ENCODE measurements at regions not wholly inside any gene's neighbourhood (a gene's known extent, or its start where the extent isn't known, plus 50 kb on each side); places are given as distances from the start of the nearest gene placed in this dataset.
A peak's percentile ranks its signal among the peaks of the same experiment; 100 is the strongest.

DNA sequence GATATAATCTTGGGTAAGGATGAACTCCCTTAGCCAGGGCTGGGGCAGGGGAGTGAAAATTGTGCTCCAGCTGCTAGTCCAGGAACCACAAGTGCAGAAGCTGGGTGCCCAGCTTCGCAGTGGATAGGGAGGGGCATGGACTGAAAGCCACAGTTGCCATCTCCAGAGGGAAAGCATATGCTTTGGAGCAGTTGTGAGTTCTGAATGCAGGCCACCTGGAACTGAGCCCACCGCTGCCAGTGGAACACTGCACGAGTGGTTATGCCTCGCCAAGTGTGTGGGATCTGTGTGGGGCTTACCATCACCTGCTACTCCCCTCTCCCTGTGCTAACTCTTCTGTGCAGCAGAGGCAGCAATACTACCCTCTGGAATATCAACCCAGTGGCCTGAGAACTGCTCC, 158.4 kb upstream of the DPT start:
- no peak overlapping the region for H3K4me3 ChIP-seq
- H3K9me3 ChIP-seq = no peaks in the 10 kb centered on the region
- ATAC-seq = no peak
- DNase-seq = no peak
- TF ChIP-seq, protein P1, sequence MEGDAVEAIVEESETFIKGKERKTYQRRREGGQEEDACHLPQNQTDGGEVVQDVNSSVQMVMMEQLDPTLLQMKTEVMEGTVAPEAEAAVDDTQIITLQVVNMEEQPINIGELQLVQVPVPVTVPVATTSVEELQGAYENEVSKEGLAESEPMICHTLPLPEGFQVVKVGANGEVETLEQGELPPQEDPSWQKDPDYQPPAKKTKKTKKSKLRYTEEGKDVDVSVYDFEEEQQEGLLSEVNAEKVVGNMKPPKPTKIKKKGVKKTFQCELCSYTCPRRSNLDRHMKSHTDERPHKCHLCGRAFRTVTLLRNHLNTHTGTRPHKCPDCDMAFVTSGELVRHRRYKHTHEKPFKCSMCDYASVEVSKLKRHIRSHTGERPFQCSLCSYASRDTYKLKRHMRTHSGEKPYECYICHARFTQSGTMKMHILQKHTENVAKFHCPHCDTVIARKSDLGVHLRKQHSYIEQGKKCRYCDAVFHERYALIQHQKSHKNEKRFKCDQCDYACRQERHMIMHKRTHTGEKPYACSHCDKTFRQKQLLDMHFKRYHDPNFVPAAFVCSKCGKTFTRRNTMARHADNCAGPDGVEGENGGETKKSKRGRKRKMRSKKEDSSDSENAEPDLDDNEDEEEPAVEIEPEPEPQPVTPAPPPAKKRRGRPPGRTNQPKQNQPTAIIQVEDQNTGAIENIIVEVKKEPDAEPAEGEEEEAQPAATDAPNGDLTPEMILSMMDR (IDR thresholded peaks at IDR 0.05) = no peak
- H3K4me1 ChIP-seq = peaks cover 3% of the 10 kb centered on the region
- intact Hi-C loops (cut with DNase I) = no loop called here
- H3K27ac ChIP-seq = no peak overlapping the region
- no peaks in the 10 kb centered on the region for H3K36me3 ChIP-seq
- H3K27me3 ChIP-seq = no peaks in the 10 kb centered on the region

DNA sequence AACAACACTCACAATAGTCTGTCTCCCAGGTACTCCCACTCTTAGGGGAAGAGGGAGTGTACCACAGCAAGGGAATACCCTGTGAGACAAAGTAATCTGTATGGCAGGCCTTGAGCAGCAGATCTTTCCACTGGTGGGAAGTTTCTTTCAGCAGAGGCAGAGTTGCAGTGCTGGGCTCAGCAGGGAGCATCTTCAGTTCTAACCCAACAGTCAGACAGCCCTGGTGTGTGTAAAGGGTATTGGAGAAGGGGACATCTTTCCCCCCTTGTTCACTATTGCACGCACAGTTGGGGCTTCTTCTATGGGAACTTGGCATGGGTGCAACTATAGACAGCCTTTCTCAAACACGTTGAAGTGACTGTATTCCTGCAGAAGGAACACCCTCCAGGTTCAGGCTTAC, 159.4 kb upstream of the DPT start:
- Histone ChIP-seq H3K4me3 (no peak overlapping the region), H3K36me3 (no peaks in the 10 kb centered on the region), H3K27ac (no peak overlapping the region), H3K4me1 (no peaks in the 10 kb centered on the region), H3K27me3 (no peaks in the 10 kb centered on the region), H3K9me3 (no peaks in the 10 kb centered on the region)
- ATAC-seq (no peak), DNase-seq (no peak)
- intact Hi-C loops (cut with DNase I) = no loop called here
- TF ChIP-seq, protein P1 (IDR thresholded peaks at IDR 0.05) = no peak

DNA sequence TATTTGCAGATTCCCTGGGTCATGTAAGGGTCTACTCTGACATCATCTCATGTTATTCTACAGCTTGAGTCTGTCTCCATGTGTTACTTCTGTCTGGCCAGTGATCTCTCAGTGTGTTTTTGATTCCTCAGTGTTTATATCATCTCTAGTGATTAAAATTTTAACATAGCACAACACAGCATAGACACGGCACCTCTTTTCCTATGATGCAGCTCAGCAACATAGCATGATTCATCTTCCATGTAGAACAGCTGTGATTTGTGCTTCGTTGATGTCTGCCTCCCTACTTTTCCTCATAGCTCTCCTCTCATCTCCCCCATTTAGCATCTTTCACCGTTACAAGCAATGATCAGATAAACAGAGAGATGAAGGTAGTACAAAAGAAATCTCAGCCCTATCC, 163.9 kb upstream of the DPT start:
- ATAC-seq (no peak), DNase-seq (no peak)
- Histone ChIP-seq H3K27me3 (no peaks in the 10 kb centered on the region), H3K27ac (no peak overlapping the region), H3K4me3 (no peak overlapping the region), H3K36me3 (no peaks in the 10 kb centered on the region), H3K9me3 (no peaks in the 10 kb centered on the region), H3K4me1 (no peaks in the 10 kb centered on the region)
- TF ChIP-seq, protein P1 (IDR thresholded peaks at IDR 0.05) = no peak
- intact Hi-C loops (cut with DNase I) = no loop called here

DNA sequence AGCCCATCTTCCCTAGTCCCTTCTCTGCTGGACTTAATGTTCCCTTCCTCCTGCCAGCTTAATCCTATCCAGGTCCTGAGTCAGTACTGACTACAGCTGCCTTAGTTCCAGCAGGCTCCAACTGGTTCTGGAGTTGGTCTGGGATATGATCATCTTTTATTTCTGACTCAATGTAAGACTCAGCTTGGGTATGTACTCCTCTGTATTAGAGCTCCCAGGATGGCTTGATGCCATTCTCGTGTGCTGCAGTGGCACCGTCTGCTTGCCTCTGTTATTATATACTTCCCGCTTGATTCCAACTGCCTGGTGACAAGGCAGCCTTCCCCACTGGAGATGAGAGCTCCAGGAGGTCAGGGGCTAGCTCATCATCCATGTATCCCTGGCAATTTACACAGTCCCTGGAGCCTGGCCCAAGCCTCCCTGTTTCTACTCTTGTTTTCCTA, 164.4 kb upstream of the DPT start:
- Histone ChIP-seq H3K9me3 (no peaks in the 10 kb centered on the region), H3K27me3 (no peaks in the 10 kb centered on the region), H3K4me3 (no peak overlapping the region), H3K36me3 (no peaks in the 10 kb centered on the region), H3K4me1 (no peaks in the 10 kb centered on the region), H3K27ac (no peak overlapping the region)
- ATAC-seq = peak; percentile 41
- intact Hi-C loops (cut with DNase I) = no loop called here
- TF ChIP-seq, protein P1 (IDR thresholded peaks at IDR 0.05) = no peak
- no peak for DNase-seq

DNA sequence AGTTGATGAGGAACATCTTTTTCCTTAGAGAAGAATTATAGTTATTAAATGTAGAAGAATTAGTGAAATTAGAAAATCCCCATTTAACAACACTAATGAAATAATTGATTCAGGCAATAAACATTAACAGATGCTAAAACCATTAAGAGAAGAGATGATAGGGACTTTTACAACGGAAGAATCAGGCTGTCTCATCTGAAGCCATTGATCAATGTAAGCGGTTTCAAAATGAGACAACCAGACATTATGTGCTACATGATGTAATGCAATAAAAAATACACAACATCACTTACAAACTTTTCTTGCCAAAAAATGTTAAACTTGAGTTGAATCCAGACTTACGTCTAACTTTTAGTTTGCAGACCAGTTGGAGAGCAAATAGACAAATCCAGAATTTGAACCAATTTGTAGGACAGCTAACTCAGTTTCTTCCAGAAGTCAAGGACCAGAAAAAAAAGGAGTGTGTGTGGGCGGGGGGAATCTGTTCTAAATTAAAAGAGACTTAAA, 165.4 kb upstream of the DPT start:
- ATAC-seq (no peak), DNase-seq (no peak)
- H3K4me3 ChIP-seq = no peak overlapping the region
- no peaks in the 10 kb centered on the region for H3K27me3 ChIP-seq
- H3K36me3 ChIP-seq = no peaks in the 10 kb centered on the region
- no peak overlapping the region for H3K27ac ChIP-seq
- H3K9me3 ChIP-seq = no peaks in the 10 kb centered on the region
- TF ChIP-seq, protein P1 (IDR thresholded peaks at IDR 0.05) = no peak
- intact Hi-C loops (cut with DNase I) = no loop called here
- no peaks in the 10 kb centered on the region for H3K4me1 ChIP-seq

DNA sequence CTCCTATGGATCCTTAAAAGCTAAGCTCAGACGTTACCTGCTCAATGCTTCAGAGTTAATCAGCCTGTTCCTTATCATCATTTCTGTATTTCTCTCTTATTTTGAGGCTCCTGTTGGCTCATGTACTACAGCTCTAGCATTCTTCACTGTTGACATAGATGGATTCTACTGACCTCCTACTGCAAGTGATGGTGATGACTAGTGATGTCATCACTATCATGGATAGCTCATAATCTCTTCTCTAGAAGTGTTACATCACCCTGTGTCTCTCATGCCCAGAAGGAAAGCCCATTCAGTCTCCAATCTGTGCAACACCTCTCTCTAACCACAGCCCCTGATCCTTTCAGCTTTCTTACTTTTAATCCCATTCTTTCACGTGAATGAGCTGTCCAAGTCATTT, 168.2 kb upstream of the DPT start:
- H3K4me3 ChIP-seq = no peak overlapping the region
- TF ChIP-seq, protein P1 (IDR thresholded peaks at IDR 0.05) = no peak
- no peak overlapping the region for H3K27ac ChIP-seq
- H3K9me3 ChIP-seq = no peaks in the 10 kb centered on the region
- DNase-seq = no peak
- intact Hi-C loops (cut with DNase I) = no loop called here
- H3K27me3 ChIP-seq = no peaks in the 10 kb centered on the region
- ATAC-seq = no peak
- no peaks in the 10 kb centered on the region for H3K36me3 ChIP-seq
- no peaks in the 10 kb centered on the region for H3K4me1 ChIP-seq
